PC-9 (cell line): ENCODE measurements at regions not wholly inside any gene's neighbourhood (a gene's known extent, or its start where the extent isn't known, plus 50 kb on each side); places are given as distances from the start of the nearest gene placed in this dataset.

Source experiments
- BruUV-seq: library from RNA; stranded (reverse); fragments of 400-500 nt; replicated peaks from 2 replicates; lab custom pipeline; 2021; lab: Mats Ljungman, UMichigan
- CTCF ChIA-PET: fragments of 300-600 bp; sonication (Branson Sonifier 250); formaldehyde crosslinking; loops from one replicate; lab custom pipeline; 2022; ENCODE audit warnings: antibody characterized with exemption; lab: Charles Lee
- POLR2A ChIA-PET: fragments of 300-600 bp; sonication (Branson Sonifier 250); formaldehyde crosslinking; loops from one replicate; lab custom pipeline; 2022; ENCODE audit warnings: antibody characterized with exemption; ENCODE audit not compliant: unreplicated experiment; lab: Charles Lee
- DNase-seq, 2 experiments: peaks; one replicate each; pipeline versions ENCODE4 v3.0.0 to v3.0.0-alpha.2; 2015 to 2022; ENCODE audit warnings: mixed read lengths in 1 of 2
- H2AFZ ChIP-seq: fragments of 200-600 bp; sonication (generic); 2 replicates; pipeline ENCODE4 v1.8.1; 2017; ENCODE audit warnings: antibody characterized with exemption
- H3F3A ChIP-seq: fragments of 200-600 bp; sonication (generic); 2 replicates; pipeline ENCODE4 v1.8.1; 2017; ENCODE audit warnings: antibody characterized with exemption, mild to moderate bottlenecking, low read depth; ENCODE audit not compliant: insufficient read depth
- H3K27ac ChIP-seq: fragments of 200-600 bp; sonication (generic); 2 replicates; pipeline ENCODE4 v1.6.1; 2016; ENCODE audit warnings: mixed run types
- H3K27me3 ChIP-seq: fragments of 200-600 bp; sonication (generic); 2 replicates; pipeline ENCODE4 v1.6.1; 2016; ENCODE audit warnings: low read depth, mixed run types; ENCODE audit not compliant: insufficient read depth
- H3K36me3 ChIP-seq: fragments of 200-600 bp; sonication (generic); 2 replicates; pipeline ENCODE4 v1.6.1; 2016; ENCODE audit warnings: low read depth, mixed run types
- H3K4me1 ChIP-seq: fragments of 200-600 bp; sonication (generic); replicated peaks from 2 replicates; pipeline ENCODE4 v1.6.1; 2016; ENCODE audit warnings: mixed run types; ENCODE audit not compliant: insufficient read depth
- H3K4me2 ChIP-seq: fragments of 200-600 bp; sonication (generic); 2 replicates; pipeline ENCODE4 v1.6.1; 2017; ENCODE audit warnings: mixed run types
- H3K4me3 ChIP-seq: fragments of 200-600 bp; sonication (generic); 2 replicates; pipeline ENCODE4 v1.6.1; 2016; ENCODE audit warnings: mixed run types
- H3K79me2 ChIP-seq: fragments of 200-600 bp; sonication (generic); 2 replicates; pipeline ENCODE4 v1.6.1; 2017; ENCODE audit warnings: low read depth, mixed run types
- H3K9me2 ChIP-seq: fragments of 200-600 bp; sonication (generic); 2 replicates; pipeline ENCODE4 v1.8.1; 2017; ENCODE audit warnings: mild to moderate bottlenecking; ENCODE audit not compliant: insufficient read depth
- H3K9me3 ChIP-seq: fragments of 200-600 bp; sonication (generic); 2 replicates; pipeline ENCODE4 v1.8.1; 2016; ENCODE audit warnings: low read depth; ENCODE audit not compliant: insufficient read depth
- H4K20me1 ChIP-seq: fragments of 200-600 bp; sonication (generic); 2 replicates; pipeline ENCODE4 v1.8.1; 2017; ENCODE audit not compliant: insufficient read depth
- EZH2 ChIP-seq: fragments of 200-600 bp; sonication (generic); IDR thresholded peaks from 2 replicates; pipeline ENCODE4 v1.8.0; 2017; ENCODE audit warnings: antibody characterized with exemption, low read depth
- intact Hi-C: fragments of 100-400 bp; cut with micrococcal nuclease; formaldehyde crosslinking; loops from one replicate; pipeline ENCODE4 v1.10.0; 2022; ENCODE audit not compliant: unreplicated experiment
- TF ChIP-seq, protein P1 (sequence below): fragments of 200-600 bp; sonication (generic); conservative IDR thresholded peaks from 2 replicates; pipeline ENCODE4 v1.6.1; 2017; ENCODE audit warnings: mixed run types, antibody characterized with exemption, mild to moderate bottlenecking, moderate library complexity

DNA sequence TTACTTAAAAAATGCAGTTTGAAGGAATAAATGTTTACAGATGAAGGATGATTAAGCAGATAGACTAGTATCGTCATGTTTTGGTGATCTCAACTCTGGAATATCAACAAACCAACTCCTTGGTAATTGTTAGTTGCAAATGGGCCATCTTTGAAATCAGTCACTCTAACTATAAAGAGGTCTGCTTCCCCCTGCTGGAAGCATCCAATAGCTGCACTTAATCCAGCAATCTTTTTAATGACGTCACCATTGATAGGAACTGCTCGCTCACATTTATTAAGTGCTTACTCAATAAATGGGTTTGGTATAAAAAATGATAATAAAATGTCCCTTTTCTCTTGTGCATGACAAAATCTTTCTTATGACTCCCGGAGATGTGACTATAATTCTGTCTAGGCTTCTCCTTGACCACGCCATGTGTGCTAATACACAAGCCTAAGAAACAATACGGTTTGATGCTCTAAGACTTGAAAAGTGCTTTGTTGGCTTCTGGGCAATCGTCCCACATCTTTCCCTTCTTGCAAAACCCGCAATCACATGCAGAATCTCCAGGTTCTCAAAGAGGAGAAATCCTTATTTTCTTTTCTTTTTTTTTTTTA lies 227.6 kb upstream of the POU1F1 start:
- no peaks in the 10 kb centered on the region for H3K27me3 ChIP-seq
- H3K4me3 ChIP-seq, result no peak overlapping the region
- H3K79me2 ChIP-seq, result no peaks in the 10 kb centered on the region
- TF ChIP-seq EZH2, result no peak
- TF ChIP-seq, protein P1, sequence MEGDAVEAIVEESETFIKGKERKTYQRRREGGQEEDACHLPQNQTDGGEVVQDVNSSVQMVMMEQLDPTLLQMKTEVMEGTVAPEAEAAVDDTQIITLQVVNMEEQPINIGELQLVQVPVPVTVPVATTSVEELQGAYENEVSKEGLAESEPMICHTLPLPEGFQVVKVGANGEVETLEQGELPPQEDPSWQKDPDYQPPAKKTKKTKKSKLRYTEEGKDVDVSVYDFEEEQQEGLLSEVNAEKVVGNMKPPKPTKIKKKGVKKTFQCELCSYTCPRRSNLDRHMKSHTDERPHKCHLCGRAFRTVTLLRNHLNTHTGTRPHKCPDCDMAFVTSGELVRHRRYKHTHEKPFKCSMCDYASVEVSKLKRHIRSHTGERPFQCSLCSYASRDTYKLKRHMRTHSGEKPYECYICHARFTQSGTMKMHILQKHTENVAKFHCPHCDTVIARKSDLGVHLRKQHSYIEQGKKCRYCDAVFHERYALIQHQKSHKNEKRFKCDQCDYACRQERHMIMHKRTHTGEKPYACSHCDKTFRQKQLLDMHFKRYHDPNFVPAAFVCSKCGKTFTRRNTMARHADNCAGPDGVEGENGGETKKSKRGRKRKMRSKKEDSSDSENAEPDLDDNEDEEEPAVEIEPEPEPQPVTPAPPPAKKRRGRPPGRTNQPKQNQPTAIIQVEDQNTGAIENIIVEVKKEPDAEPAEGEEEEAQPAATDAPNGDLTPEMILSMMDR, result peak; percentile 82
- no peaks in the 10 kb centered on the region for H3F3A ChIP-seq
- no TSS peak for BruUV-seq
- H2AFZ ChIP-seq, result no peak overlapping the region
- no peak overlapping the region for H3K27ac ChIP-seq
- H3K9me2 ChIP-seq, result no peaks in the 10 kb centered on the region
- CTCF ChIA-PET, result interaction anchor here (1.0 to 1.3 kb wide), 3 partner anchors 153 to 245 kb away, joined by 4 to 5 read pairs (median 5); no protein-coding TSS in a partner anchor
- POLR2A ChIA-PET, result interaction anchor here (0.6 kb wide), 1 partner anchor 142 kb away, joined by 4 read pairs; no protein-coding TSS in a partner anchor
- no peaks in the 10 kb centered on the region for H3K4me1 ChIP-seq
- no peaks in the 10 kb centered on the region for H3K9me3 ChIP-seq
- no peaks in the 10 kb centered on the region for H3K36me3 ChIP-seq
- peak overlapping the region; percentile 7; the same call in 1 of the 2 replicates for H3K4me2 ChIP-seq
- DNase-seq, result peak; percentile 9 to 57
- H4K20me1 ChIP-seq, result no peaks in the 10 kb centered on the region
- intact Hi-C loops, result loop anchor here (1.0 to 10.0 kb wide), 5 partner anchors 154 to 729 kb away; no protein-coding TSS in a partner anchor

DNA sequence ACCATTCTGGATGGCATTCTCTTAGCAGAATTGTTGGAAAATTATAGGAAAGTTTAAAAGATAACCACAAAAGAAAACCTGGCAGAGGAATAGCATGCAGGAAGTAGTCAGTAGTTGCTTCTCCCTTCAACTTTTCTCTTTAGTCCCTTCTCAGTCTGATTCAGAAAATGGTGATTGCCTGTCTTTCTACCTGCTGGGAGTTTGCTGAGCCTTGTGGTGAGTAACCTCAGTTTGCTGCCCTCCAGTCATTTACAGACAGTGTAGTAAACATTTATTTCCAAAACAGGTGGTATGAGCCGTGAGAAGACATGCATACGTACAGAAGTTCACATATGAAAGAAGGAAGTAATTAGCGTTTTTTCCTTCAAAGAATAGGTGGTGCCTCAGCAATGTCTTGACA lies 224.7 kb upstream of the POU1F1 start:
- Histone ChIP-seq H3K4me2 (no peak overlapping the region), H3F3A (no peaks in the 10 kb centered on the region), H4K20me1 (no peaks in the 10 kb centered on the region), H3K9me3 (no peaks in the 10 kb centered on the region; the same call in 1 of the 2 replicates), H3K36me3 (no peaks in the 10 kb centered on the region), H3K4me1 (no peaks in the 10 kb centered on the region), H2AFZ (no peak overlapping the region; the same call in 1 of the 2 replicates), H3K79me2 (no peaks in the 10 kb centered on the region), H3K27ac (no peak overlapping the region), H3K4me3 (no peak overlapping the region), H3K27me3 (no peaks in the 10 kb centered on the region), H3K9me2 (0 out of 2 replicates have a peak, but pooled peaks cover 3% of the 10 kb centered on the region)
- ChIA-PET CTCF (no interaction called here), POLR2A (no interaction called here)
- no TSS peak for BruUV-seq
- TF ChIP-seq, protein P1, result no peak
- no peak for TF ChIP-seq EZH2
- no peak for DNase-seq
- intact Hi-C loops, result loop anchor here (10.0 kb wide), 1 partner anchor 726 kb away; no protein-coding TSS in a partner anchor

DNA sequence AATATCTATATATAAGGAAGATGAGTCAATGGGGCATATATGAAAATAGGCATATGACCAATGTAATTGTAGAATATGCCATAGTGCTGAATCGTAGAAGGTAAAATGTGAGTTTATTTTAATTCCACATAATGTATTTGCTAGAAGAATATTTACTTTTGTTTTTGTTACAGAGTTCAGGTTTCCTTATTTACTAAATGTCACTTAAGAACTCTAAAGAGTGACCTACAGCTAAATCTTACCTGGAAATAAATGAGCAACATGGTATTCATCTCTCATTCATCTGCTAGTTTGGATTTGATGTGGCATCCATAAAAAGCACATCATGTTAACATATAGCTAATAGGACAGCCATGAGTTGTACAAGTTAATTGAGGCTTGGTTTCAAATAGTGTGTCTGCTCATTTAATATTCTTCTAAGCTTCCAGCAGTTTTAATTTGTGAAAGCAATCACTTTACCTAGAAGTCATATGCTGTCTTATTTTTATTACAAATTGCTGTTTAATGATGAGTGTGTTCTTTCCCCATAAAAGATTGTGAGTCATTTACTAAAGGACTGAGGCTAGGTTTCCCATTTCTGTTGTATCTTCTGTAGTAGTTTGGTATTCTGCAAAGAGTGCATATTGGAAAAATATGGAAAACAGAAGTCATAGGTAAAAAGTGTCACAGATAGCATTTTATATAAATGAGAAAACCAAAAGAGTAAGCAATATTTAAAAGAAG lies 222.1 kb upstream of the POU1F1 start:
- Histone ChIP-seq H3K79me2 (no peaks in the 10 kb centered on the region), H3K27ac (no peak overlapping the region), H3K9me2 (0 out of 2 replicates have a peak, but pooled peaks cover 3% of the 10 kb centered on the region), H3K4me3 (no peak overlapping the region), H3K27me3 (no peaks in the 10 kb centered on the region), H3K9me3 (no peaks in the 10 kb centered on the region; the same call in 1 of the 2 replicates), H3K4me1 (no peaks in the 10 kb centered on the region), H4K20me1 (no peaks in the 10 kb centered on the region), H2AFZ (no peak overlapping the region), H3F3A (no peaks in the 10 kb centered on the region), H3K4me2 (no peak overlapping the region), H3K36me3 (no peaks in the 10 kb centered on the region)
- POLR2A ChIA-PET, result no interaction called here
- CTCF ChIA-PET, result no interaction called here
- TF ChIP-seq, protein P1, result no peak
- no peak for TF ChIP-seq EZH2
- intact Hi-C loops, result no loop called here
- no TSS peak for BruUV-seq
- DNase-seq, result no peak
